Uterus (tissue), 3 donors: ENCODE measurements at regions not wholly inside any gene's neighbourhood (a gene's known extent, or its start where the extent isn't known, plus 50 kb on each side); places are given as distances from the start of the nearest gene placed in this dataset.

Source experiments
- DNase-seq, 2 donors: peaks; one replicate each; pipeline ENCODE4 v3.0.0-alpha.2; 2019 to 2020
- H3K27ac ChIP-seq, 2 donors: fragments of 200-600 bp; sonication (generic); 1 replicate in 1 of 2; 2 replicates in 1 of 2; pipeline ENCODE4 v1.5.1; 2016 to 2018
- H3K27me3 ChIP-seq, 2 donors: fragments of 200-600 bp; sonication (generic); one replicate each; pipeline ENCODE4 v1.5.1; 2018 to 2019; ENCODE audit warnings: control low read depth in 1 of 2
- H3K36me3 ChIP-seq, 2 donors: fragments of 200-600 bp; sonication (generic); one replicate each; pipeline ENCODE4 v1.5.1; 2019; ENCODE audit warnings: control low read depth in 1 of 2
- H3K4me1 ChIP-seq, 2 donors: fragments of 200-600 bp; sonication (generic); one replicate each; pipeline ENCODE4 v1.5.1; 2018 to 2019; ENCODE audit warnings: control low read depth in 1 of 2
- H3K4me3 ChIP-seq, 2 donors: fragments of 200-600 bp; sonication (generic); 1 replicate in 1 of 2; 2 replicates in 1 of 2; pipeline ENCODE4 v1.5.1; 2018 to 2019; ENCODE audit warnings: mild to moderate bottlenecking in 1 of 2
- H3K9me3 ChIP-seq, 2 donors: fragments of 200-600 bp; sonication (generic); one replicate each; pipeline ENCODE4 v1.5.1; 2019; ENCODE audit warnings: control low read depth in 1 of 2
- CTCF ChIP-seq, 4 experiments: fragments of 200-600 bp in 2 of 4; fragments of 450-650 bp in 2 of 4; sonication (generic) in 2 of 4; IDR thresholded peaks; one replicate each; pipeline ENCODE4 v1.5.1; 2016 to 2019; ENCODE audit warnings: antibody characterized with exemption in 4 of 4, mild to moderate bottlenecking in 2 of 4, moderate library complexity in 1 of 4
- POLR2A ChIP-seq, 2 donors: fragments of 450-650 bp; IDR thresholded peaks; one replicate each; pipeline ENCODE4 v1.6.1; 2016; ENCODE audit warnings: antibody characterized with exemption in 2 of 2, mild to moderate bottlenecking in 1 of 2, moderate library complexity in 1 of 2
- intact Hi-C: fragments of 100-400 bp; cut with DNase I; formaldehyde crosslinking; loops from one replicate; pipeline ENCODE4 v1.15.1; 2023; ENCODE audit warnings: low total_unique reads
- donor health status: DM: yes; HTN: yes; CAD: no.

DNA sequence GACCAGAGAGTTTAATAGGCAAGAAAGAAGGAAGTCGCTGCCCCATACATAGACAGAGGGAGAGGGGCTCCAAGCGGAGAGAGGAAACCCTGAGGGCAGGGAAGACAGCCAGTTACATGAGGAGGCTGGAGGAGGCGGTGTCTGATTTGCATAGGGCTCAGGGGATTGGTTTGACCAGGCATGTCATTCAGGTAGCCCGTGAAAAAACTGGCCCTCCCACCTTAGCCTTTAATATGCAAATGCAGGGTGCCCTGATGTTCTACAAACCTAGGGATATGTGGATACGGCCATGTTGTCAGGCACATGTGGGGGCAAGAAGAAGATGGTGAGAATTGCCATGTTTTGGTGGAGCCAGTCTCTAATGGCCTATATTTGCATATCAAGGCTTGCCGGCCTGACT, 1461.6 kb downstream of the PCDH9 start:
- no peaks in the 10 kb centered on the region for H3K4me1 ChIP-seq
- no peaks in the 10 kb centered on the region for H3K27me3 ChIP-seq
- no peak overlapping the region for H3K27ac ChIP-seq
- DNase-seq = no peak
- H3K36me3 ChIP-seq = no peaks in the 10 kb centered on the region
- no peak for TF ChIP-seq CTCF (IDR thresholded peaks at IDR 0.05)
- no peak overlapping the region for H3K4me3 ChIP-seq
- intact Hi-C loops = no loop called here
- no peaks in the 10 kb centered on the region for H3K9me3 ChIP-seq

DNA sequence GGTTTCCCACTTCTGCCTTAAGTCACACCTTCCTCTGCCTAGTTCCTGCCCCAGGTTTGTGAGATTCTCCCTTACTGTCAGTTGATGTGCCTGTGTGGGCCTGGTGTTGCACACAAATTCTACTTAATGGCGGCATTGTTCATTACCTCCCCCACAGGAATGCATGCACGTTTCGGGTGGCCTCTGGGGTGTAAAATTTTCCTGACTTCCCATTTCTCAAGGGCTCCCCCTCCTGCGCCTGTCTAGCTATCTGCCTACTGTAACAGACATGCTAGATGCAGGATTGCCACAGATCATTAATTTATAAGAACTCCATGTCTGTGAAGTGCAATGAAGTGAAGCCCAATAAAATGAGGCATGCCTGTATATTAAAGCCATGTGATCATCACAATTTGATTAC, 1466.3 kb downstream of the PCDH9 start:
- Histone ChIP-seq H3K4me1 (no peaks in the 10 kb centered on the region), H3K27me3 (no peaks in the 10 kb centered on the region), H3K9me3 (no peaks in the 10 kb centered on the region), H3K27ac (no peak overlapping the region), H3K4me3 (no peak overlapping the region), H3K36me3 (no peaks in the 10 kb centered on the region)
- no peak for DNase-seq
- TF ChIP-seq POLR2A (IDR thresholded peaks at IDR 0.05) (no peak), CTCF (IDR thresholded peaks at IDR 0.05) (no peak)
- intact Hi-C loops = no loop called here

GRCh38 chr13:65762012-65762411, 1468.1 kb downstream of the PCDH9 start:
- Histone ChIP-seq H3K9me3 (no peaks in the 10 kb centered on the region), H3K36me3 (no peaks in the 10 kb centered on the region), H3K4me1 (no peaks in the 10 kb centered on the region), H3K4me3 (no peak overlapping the region), H3K27me3 (no peaks in the 10 kb centered on the region), H3K27ac (no peak overlapping the region)
- no peak for DNase-seq
- TF ChIP-seq POLR2A (IDR thresholded peaks at IDR 0.05) = no peak
- no peak for TF ChIP-seq CTCF (IDR thresholded peaks at IDR 0.05)
- intact Hi-C loops = no loop called here

DNA sequence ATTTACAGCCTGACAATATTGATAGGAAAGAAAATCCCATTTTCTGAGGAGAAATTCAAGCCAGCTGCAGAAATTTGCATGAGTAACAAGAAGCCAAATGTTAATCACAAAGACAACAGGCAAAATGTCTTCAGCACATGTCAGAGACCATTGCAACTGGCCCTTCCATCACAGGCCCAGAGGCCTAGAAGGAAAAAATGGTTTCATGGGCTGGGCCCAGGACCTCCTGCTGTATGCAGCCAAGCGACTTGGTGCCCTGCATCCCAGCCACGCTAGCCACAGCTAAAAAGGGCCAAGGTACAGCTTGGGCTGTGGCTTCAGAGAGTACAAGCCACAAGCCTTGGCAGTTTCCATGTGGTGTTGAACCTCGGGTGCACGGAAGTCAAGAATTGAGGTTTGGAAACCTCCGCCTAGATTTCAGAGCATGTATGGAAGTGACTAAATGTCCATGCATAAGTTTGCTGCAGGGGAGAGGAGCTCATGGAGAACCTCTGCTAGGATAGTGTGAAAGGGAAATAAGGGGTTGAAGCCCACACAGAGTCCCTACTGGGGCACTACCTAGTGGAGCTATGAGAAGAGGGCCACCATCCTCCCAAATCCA, 1474.0 kb downstream of the PCDH9 start:
- Histone ChIP-seq H3K4me1 (no peaks in the 10 kb centered on the region), H3K36me3 (no peaks in the 10 kb centered on the region), H3K9me3 (no peaks in the 10 kb centered on the region), H3K27me3 (no peaks in the 10 kb centered on the region), H3K27ac (no peak overlapping the region), H3K4me3 (no peak overlapping the region)
- DNase-seq = no peak
- intact Hi-C loops = no loop called here
- TF ChIP-seq CTCF (IDR thresholded peaks at IDR 0.05) (no peak), POLR2A (IDR thresholded peaks at IDR 0.05) (no peak)

GRCh38 chr13:65748227-65748626, 1481.9 kb downstream of the PCDH9 start:
- DNase-seq = no peak
- no peak overlapping the region for H3K4me3 ChIP-seq
- no peaks in the 10 kb centered on the region for H3K4me1 ChIP-seq
- no peaks in the 10 kb centered on the region for H3K27me3 ChIP-seq
- TF ChIP-seq POLR2A (IDR thresholded peaks at IDR 0.05) = no peak
- TF ChIP-seq CTCF (IDR thresholded peaks at IDR 0.05) = no peak
- no peaks in the 10 kb centered on the region for H3K9me3 ChIP-seq
- H3K36me3 ChIP-seq = no peaks in the 10 kb centered on the region
- intact Hi-C loops = no loop called here
- no peak overlapping the region for H3K27ac ChIP-seq
